ENCODE measurements at regions not wholly inside any gene's neighbourhood (a gene's known extent, or its start where the extent isn't known, plus 50 kb on each side); places are given as distances from the start of the nearest gene placed in this dataset.

DNA sequence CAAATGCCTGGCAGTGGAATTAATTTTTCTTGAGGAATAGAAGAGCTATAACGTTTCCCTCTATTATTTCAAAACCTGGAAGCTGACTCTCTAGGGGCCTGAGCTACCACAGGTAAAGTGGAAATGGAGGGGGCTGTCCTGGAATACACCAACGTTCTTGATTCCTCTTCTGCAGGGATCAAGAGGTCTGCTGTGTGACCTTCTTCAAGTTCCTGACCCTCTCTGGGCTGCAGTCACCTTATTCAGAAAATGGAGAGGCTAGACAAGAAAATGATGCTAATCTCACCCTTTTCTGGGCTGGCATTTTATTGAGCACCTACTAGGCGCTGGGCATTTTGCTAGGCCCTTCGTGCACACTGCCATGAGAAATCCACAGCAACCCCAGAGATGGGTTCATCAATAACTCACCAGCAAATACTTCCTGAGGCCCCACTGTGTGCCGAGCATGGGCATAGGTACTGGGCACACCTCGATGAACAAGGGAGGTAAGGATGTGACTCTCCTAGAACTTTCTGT lies 55.2 kb upstream of the DLK1 start:
- DNase-seq (ENCODE audit: low read depth, low spot score) (no peak), FAIRE-seq (no peak)
- no peaks in the 10 kb centered on the region for H3K79me2 ChIP-seq (ENCODE audit: control insufficient read depth, insufficient read depth, low read length)
- H3K4me2 ChIP-seq (ENCODE audit: insufficient read depth, low read length), result no peak overlapping the region
- no peaks in the 10 kb centered on the region for H3K9me3 ChIP-seq (replicated peaks; ENCODE audit: control insufficient read depth, insufficient read depth, low read length)
- no peaks in the 10 kb centered on the region for H3K9me1 ChIP-seq (replicated peaks; ENCODE audit: control insufficient read depth, extremely low read depth, insufficient read depth, low read length)
- H2AFZ ChIP-seq (ENCODE audit: low read depth, low read length), result no peak overlapping the region
- no peaks in the 10 kb centered on the region for H4K20me1 ChIP-seq (replicated peaks; ENCODE audit: control insufficient read depth, extremely low read depth, insufficient read depth, low read length)
- dilution Hi-C loops (cut with MboI; ENCODE audit: extremely low pct_ligation_motif_present, low sequenced_read_pairs), result loop anchor here (25.0 kb wide), 1 partner anchor 259 kb away; no protein-coding TSS in a partner anchor
- no TSS peak for BruUV-seq (replicated peaks)
- no peaks in the 10 kb centered on the region for H3K36me3 ChIP-seq (ENCODE audit: control insufficient read depth in 2 of 2, extremely low read depth in 1 of 2, insufficient read depth in 2 of 2, low read length in 2 of 2)
- no peak overlapping the region for H3K27ac ChIP-seq (ENCODE audit: insufficient read depth, low read depth, low read length)
- no peak overlapping the region for H3K4me3 ChIP-seq (replicated peaks in 1 of 3; ENCODE audit: insufficient read depth in 1 of 3, low read depth in 1 of 3, low read length in 3 of 3)
- TF ChIP-seq, protein P1, sequence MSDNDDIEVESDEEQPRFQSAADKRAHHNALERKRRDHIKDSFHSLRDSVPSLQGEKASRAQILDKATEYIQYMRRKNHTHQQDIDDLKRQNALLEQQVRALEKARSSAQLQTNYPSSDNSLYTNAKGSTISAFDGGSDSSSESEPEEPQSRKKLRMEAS (IDR thresholded peaks at IDR 0.05; ENCODE audit: insufficient read depth, insufficient read length), result no peak
- POLR2A ChIA-PET, result no interaction called here
- intact Hi-C loops (cut with micrococcal nuclease), result no loop called here
- no peak overlapping the region for H3K9ac ChIP-seq (replicated peaks; ENCODE audit: extremely low read depth, insufficient read depth, low read length)
- no peaks in the 10 kb centered on the region for H3K4me1 ChIP-seq (ENCODE audit: control insufficient read depth, extremely low read depth, insufficient read depth, low read length)
- peaks cover 3 to 9% of the 10 kb centered on the region in 2 experiments for H3K27me3 ChIP-seq (ENCODE audit: control insufficient read depth in 2 of 2, insufficient read depth in 2 of 2, low read length in 2 of 2)
- CTCF ChIA-PET, result interaction anchor here (1.0 to 1.9 kb wide), 4 partner anchors 11 to 192 kb away, joined by 3 to 4 read pairs (median 3); no protein-coding TSS in a partner anchor

DNA sequence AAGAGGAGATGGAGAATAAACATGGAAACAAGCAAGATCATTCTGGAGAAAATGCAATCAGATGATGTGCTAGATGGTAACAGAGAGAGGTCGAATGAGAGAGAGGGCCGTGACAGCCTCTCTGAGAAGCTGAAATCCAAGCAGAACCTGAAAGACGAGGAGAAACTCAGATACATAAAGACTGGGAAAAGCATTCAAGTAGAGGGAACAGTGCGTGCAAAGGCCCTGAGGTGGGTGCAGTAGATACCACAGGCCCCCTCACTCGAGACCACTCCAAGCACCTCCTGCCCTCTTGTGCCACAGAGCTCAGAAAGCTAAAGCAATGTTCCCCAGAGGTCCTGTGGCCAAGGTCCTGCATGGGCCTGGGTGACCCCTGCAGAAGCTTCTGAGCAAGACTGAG lies 54.8 kb upstream of the DLK1 start:
- FAIRE-seq, result no peak
- no peak overlapping the region for H3K27ac ChIP-seq (ENCODE audit: insufficient read depth, low read depth, low read length)
- H3K36me3 ChIP-seq (ENCODE audit: control insufficient read depth in 2 of 2, extremely low read depth in 1 of 2, insufficient read depth in 2 of 2, low read length in 2 of 2), result no peaks in the 10 kb centered on the region
- H3K4me2 ChIP-seq (ENCODE audit: insufficient read depth, low read length), result no peak overlapping the region
- H3K9ac ChIP-seq (replicated peaks; ENCODE audit: extremely low read depth, insufficient read depth, low read length), result no peak overlapping the region
- no peaks in the 10 kb centered on the region for H3K9me3 ChIP-seq (replicated peaks; ENCODE audit: control insufficient read depth, insufficient read depth, low read length)
- ChIA-PET CTCF (interaction anchor here (1.0 to 2.3 kb wide), 5 partner anchors 9 to 192 kb away, joined by 3 to 21 read pairs (median 3); no protein-coding TSS in a partner anchor), POLR2A (no interaction called here)
- BruUV-seq (replicated peaks), result no TSS peak
- H3K4me1 ChIP-seq (ENCODE audit: control insufficient read depth, extremely low read depth, insufficient read depth, low read length), result no peaks in the 10 kb centered on the region
- no peaks in the 10 kb centered on the region for H4K20me1 ChIP-seq (replicated peaks; ENCODE audit: control insufficient read depth, extremely low read depth, insufficient read depth, low read length)
- H3K4me3 ChIP-seq (replicated peaks in 1 of 3; ENCODE audit: insufficient read depth in 1 of 3, low read depth in 1 of 3, low read length in 3 of 3), result no peak overlapping the region
- dilution Hi-C loops (cut with MboI; ENCODE audit: extremely low pct_ligation_motif_present, low sequenced_read_pairs), result loop anchor here (25.0 kb wide), 1 partner anchor 260 kb away; no protein-coding TSS in a partner anchor
- TF ChIP-seq, protein P1 (IDR thresholded peaks at IDR 0.05; ENCODE audit: insufficient read depth, insufficient read length), result no peak
- TF ChIP-seq POLR2AphosphoS5 (IDR thresholded peaks at IDR 0.05; ENCODE audit: insufficient read depth, low read depth, low read length) (no peak), FOS (IDR thresholded peaks at IDR 0.05; ENCODE audit: borderline replicate concordance, insufficient read depth, low read length) (no peak), EZH2 (IDR thresholded peaks at IDR 0.05; ENCODE audit: borderline replicate concordance, low read depth, low read length, severe bottlenecking) (no peak), JUN (IDR thresholded peaks at IDR 0.05; ENCODE audit: borderline replicate concordance, insufficient read depth, insufficient read length, low read depth) (no peak), POLR2A (IDR thresholded peaks at IDR 0.05; ENCODE audit: low read depth, low read length) (no peak), GATA2 (IDR thresholded peaks at IDR 0.05; ENCODE audit: insufficient read depth, insufficient read length, low read depth, low read length) (no peak), MYC (IDR thresholded peaks at IDR 0.05; ENCODE audit: low read depth, low read length) (no peak), CTCF (IDR thresholded peaks at IDR 0.05; ENCODE audit: extremely low read depth in 1 of 2, insufficient read depth in 1 of 2, low read depth in 1 of 2, low read length in 2 of 2) (no peak)
- H3K79me2 ChIP-seq (ENCODE audit: control insufficient read depth, insufficient read depth, low read length), result no peaks in the 10 kb centered on the region
- DNase-seq (ENCODE audit: low read depth, low spot score), result no peak
- H2AFZ ChIP-seq (ENCODE audit: low read depth, low read length), result no peak overlapping the region
- H3K27me3 ChIP-seq (ENCODE audit: control insufficient read depth in 2 of 2, insufficient read depth in 2 of 2, low read length in 2 of 2), result peaks cover 3 to 9% of the 10 kb centered on the region in 2 experiments
- intact Hi-C loops (cut with micrococcal nuclease), result no loop called here
- no peaks in the 10 kb centered on the region for H3K9me1 ChIP-seq (replicated peaks; ENCODE audit: control insufficient read depth, extremely low read depth, insufficient read depth, low read length)
